GM21526 (cell line): ENCODE measurements at regions not wholly inside any gene's neighbourhood (a gene's known extent, or its start where the extent isn't known, plus 50 kb on each side); places are given as distances from the start of the nearest gene placed in this dataset.
"Not testable (repeated sequence)": the region's sequence is repeated elsewhere in the genome, so short reads cannot be mapped to it uniquely, and the experiment has no call there.

Source experiments
- ATAC-seq: cut with Tn5 transposase; IDR thresholded peaks from one replicate; pipeline ENCODE4 v1.9.1; 2021; ENCODE audit warnings: moderate library complexity; ENCODE audit not compliant: unreplicated experiment, low FRiP score

DNA sequence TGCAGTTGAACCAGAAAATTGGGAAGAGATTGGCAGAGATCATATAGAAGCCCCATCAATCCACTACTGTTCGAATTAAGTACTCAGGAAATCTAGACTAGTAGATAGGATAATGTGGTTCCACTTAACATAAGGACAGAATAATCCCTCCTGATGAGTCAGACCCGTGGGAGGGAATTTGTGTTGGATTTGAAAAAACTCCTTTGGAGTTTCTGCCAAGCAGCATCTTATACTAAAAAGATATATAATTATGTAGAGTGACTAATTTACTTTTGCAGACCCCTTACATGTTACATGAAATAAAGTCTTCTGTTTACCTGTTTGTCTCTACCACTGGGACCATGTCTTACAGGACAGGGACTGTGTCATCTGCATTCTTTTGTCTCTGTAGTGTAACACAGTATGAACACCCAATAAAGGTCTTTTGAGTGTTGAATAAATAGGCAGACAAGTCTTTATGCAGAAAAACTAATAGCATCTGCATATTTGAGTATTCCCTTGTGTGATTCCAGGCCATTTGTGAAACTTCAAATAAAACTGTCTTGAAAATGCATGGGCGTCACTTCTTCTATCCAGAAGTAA lies 122.6 kb upstream of the DNAJC10 start:
- ATAC-seq = no peak

DNA sequence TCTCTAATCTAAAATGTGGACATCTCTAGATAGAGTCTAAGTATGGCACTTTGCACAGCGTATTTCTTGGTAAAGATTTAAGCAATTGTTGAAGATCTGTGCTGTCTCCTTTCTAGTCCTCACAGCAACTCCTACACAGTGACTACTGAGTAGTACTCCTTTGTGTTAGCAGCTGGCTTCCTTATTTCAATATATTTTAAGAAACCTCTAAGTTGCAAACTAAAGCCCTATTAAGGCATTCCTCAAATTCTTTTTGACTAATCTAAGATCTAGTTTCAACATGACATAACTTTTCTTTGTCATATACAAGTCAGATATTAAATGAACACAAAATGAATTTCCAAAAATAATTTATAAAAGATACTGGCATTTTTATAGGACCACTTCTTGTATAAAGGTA lies 121.8 kb upstream of the DNAJC10 start:
- no peak for ATAC-seq

DNA sequence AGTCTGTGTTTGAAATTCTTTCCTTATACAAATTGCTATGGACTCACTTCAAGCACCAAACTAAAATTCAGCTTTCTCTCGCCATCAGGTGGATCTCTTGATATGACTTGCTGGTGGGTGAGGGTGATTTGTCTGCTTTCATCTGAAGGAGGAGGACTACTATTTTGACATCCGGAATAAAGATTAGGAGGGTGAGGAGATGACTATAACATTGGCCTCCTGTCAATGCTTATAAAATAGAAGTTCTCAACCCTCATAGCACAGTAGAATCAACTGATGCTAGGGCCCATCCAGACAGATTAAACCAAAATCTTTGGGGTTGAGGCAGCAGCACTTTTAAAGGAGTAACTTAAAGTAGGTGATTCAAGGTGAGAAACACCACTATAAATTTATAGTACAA lies 120.4 kb upstream of the DNAJC10 start:
- ATAC-seq = no peak

DNA sequence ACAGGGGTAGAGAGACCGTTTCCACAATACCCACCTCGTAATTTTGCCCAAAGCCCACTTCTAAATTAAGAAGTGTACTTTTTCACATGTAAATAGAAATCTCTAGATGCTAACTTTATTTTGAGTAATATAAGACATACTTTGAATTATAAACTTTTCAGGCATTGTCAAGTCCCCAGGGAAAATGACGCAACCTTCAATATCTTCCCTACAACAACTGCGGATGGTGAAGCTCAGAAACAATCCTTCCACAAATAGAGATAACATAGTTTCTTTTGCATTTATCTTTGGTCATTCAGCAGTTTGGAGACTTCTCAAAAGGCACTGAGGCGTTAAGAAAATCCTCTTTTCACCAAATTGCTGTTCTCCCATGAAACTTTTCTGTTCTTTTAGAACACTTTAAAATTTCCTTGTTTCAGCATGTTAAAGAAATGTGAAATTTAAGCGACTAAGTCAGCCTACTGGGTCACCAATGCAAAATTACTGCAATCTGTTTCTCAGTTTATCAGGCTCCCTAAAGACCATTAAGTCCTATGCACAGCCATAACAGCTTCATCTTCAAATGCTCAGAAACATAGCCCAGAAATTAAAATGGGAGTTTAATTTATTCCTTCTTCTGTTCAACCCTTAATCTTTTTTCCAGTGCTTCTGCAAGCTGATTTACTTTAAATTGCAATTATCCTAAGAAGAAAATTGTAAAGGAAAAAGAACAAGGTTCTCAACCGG lies 118.3 kb upstream of the DNAJC10 start:
- ATAC-seq = no peak

DNA sequence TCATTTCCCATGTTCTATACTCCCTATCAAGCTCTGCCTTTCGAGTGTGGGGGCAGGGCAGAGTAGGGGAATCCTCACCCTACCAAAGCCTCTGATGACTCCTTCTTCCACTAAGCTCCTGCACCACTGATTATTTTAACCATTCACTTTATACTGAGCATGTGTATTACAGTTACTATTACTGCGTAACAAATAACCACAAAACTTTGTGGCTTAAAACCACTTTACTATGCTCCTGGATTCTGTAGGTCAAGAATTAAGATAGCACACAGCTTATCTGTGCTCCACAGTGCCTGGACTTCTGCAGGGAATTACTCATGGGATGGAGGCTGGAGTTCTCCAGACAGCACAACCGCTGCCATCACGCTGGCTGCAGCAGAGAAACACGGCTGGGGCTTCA lies 117.4 kb upstream of the DNAJC10 start:
- no peak for ATAC-seq

DNA sequence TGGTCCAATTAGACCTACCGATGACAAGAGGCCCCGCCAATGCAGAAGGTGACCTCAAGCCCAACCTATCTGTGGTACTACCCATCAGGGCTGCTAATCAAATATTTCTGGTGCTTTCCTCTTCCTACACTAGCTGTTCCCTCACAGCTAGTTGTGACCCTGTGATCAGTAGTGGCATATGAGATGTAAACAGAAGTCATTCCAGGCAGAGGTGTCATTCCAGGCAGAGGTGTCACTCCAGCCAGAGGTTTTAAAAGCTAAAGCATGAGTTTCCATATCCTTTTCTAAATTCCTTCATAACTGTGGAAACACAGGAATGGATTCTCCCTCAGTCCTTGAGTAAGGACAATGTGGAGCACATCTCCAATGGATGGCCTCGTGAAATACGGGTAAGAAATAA lies 110.9 kb upstream of the DNAJC10 start:
- no peak for ATAC-seq

DNA sequence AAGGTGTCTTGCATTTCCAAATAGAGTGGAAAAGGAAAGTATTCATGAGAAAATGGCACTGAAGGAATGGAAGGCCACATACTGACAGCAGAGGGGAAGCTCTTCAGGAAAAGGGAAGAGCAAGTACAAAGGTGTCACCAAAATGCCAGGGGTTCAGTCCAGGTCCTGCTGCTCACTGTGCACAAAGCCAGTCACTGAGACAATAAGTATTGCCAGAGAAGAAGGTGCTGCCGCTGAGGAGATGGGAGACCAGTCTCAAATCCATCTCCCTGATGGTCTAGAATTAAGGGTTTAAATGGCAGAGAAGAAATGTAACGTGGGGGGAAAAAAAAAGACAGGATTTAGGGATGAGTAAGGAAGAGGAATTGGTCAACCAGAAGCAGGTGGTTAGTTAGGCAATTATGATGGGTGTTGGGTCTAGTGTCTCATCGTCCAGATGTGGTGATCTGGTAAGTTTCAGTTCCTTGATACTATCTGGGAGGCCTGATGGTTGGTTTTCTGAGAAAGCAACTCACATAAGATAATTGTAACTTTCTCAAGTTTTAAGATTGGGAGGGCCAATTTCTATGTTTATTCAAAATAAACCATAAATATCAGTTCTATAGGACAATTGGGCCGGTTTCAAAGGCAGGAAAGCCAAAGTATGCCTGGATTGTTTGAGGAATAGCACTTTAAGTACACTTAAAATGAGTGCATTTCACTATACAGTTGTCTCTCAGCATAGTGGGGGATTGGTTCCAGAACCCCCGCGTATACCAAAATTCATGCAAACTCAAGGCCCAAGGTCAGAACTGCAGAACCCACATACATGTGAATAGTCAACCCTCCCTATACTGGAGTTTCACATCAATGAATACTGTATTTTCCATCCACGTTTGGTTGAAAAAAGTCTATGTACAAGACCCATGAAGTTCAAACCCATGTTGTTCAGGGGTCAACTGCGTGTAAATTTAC lies 109.1 kb upstream of the DNAJC10 start:
- ATAC-seq = peak; percentile 78

DNA sequence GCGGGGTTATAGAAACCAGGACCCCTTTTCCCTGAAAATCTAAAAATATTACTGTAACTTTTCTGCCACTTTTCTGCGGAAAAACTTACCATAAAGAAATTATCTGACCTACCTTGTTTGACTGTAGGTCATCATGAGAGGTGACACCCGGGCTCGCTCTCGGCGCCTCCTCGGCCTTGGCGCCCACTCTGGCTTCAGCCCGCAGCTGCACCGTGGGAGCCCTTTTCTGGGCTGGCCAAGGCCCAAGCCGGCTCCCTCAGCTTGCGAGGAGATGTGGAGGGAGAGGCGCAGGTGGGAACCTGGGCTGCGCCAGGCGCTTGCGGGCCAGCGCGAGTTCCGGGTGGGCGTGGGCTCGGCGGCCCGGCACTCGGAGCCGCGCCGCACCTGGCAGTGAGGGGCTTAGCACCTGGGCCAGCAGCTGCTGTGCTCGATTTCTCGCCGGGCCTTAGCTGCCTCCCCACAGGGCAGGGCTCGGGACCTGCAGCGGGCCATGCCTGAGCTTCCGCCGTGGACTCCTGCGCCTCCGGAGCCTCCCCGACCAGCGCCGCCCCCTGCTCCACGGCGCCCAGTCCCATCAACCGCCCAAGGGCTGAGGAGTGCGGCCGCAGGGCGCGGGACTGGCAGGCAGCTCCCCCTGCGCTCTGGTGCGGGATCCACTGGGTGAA lies 107.7 kb upstream of the DNAJC10 start:
- ATAC-seq = no peak

DNA sequence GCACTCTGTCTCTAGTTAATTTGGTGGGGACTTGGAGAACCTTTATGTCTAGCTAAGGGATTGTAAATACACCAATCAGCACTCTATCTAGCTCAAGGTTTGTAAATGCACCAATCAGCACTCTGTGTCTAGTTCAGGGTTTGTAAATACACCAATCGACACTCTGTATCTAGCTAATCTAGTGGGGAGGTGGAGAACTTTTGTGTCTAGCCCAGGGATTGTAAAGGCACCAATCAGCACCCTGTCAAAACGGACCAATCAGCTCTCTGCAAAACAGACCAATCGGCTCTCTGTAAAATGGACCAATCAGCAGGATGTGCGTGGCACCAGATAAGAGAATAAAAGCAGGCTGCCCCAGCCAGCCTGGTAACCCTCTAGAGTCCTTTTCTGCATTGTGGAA lies 107.1 kb upstream of the DNAJC10 start:
- ATAC-seq = not testable (repeated sequence)

DNA sequence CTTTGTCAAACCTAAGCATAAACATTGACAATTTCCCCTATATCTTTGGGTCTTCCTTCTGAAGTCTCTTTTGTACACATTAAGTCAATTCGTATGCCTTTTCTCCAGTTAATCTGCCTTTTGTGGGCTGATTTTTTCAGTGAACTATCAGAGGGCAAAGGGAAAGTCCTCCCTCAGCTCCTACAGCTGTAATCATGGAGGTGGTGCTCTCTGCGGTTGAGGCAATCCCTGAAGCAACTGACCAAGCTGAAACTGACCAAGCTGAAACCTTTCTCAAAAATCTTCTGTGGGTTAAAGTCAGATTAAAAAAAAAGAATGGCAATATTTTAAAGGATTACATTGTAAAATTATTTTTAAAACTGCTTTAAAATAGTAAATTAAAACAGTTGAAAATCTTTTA lies 105.8 kb upstream of the DNAJC10 start:
- ATAC-seq = no peak

DNA sequence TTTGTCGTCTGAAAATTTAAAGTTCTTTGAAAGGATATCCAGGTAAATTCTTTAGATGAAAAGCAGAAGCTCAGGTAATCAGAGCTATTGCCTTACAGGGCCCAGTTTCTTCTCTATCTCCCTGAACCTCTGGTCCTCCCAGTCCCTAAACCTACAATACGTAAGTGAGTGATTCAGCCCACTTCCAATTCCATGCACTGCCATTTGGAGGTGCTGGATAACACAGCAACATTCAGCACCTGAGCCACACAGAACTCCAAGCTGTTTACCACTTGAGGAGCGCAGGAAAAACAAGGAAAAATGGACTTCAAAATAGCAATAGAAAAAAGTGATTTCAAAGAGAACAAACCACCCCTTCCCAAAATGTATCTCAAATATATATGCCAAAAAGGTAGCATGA lies 105.0 kb upstream of the DNAJC10 start:
- no peak for ATAC-seq

DNA sequence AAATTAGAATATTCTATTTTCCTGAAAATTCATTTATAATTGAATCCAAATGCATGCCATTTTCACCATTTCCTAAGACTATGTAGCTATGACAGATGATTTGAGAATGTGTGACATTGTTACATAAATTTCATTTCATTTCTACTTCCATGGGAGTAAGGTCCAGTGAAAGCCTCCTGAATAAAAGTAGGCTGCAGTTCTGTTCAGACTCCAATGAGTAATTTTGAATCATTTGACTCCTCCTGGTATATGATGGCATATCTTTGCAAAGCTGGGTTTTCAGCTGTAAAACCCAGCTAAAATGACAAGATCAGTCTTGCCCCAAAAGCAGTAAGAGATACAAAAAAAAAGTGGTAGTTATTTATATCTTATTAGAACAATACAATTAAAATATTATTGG lies 101.0 kb upstream of the DNAJC10 start:
- no peak for ATAC-seq

DNA sequence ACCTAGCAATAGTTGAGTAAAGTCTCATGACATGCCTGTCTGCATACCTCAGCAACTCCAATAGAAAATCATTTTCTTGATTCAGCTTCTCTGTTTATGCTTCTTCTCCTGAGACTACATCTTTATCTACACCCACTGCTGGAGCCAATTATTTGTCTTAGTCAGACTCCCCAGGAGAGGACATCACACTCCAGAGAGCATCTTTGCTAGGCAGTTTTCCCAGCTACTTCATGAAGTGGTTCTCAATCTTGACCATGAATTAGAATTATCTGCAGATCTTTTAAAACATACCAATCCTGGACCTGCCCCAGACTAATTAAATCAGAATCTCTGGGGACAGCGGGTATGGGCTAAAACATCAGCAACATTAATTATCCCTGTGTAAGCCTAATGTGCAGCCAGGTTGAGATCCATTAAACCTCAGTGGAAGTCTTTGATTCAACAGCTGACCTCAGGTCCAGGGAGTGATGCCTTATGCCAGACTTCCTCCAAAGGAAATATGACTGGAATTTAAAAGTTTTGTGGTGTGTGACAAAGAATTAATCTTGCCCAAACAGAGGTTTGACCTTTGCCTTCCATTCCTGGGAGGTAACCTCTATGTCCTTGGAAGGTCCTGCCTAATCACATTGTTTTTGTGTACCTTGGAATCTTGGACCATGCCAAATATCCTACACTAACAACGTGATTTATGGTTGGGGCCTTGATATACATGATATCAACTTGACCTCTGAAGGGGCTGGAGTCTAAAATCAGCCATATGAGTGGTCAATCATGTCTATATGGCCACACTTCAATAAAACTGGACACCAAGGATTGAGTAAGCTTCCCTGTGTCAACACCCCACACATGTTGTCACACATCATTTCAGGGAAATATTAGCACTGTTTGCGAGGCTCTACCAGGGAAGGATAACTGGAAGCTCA lies 99.3 kb upstream of the DNAJC10 start:
- no peak for ATAC-seq

DNA sequence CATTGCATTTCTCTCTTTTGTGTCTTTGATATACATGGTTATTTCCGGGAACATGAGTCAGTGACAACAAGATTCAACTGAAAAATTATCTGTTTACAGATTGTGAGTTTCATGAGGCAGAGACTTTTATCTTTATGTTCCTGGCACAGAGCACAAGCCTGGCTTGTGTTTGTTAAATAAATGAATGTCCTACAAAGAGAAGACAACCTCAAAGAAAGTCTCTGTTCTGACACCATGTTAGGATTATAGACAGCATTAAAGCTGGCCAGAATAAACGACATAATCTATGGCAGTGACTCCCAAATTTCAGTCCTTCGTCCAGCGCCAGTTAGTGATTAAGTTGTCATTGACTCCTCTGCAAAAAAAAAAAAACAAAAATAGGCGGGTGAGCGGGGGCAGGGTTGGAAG lies 97.4 kb upstream of the DNAJC10 start:
- ATAC-seq = no peak

DNA sequence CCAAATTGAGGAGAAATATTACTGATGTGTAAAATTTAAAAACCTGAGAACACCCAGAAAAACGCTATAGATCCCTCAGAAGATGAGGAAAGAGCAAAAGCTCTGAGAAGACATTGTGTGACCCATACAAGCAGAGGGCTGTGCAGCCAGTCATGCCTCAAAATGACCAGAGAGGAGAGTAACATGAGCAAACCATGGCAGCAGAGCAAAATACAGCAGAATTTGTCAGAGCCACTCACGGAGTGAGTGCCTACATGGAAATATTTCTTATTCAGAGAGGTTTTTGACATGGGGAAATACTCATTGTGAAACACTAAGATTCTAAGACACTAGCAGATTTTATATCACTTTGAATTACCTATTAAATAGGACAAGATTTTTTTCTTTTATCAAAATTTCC lies 96.8 kb upstream of the DNAJC10 start:
- ATAC-seq = no peak

DNA sequence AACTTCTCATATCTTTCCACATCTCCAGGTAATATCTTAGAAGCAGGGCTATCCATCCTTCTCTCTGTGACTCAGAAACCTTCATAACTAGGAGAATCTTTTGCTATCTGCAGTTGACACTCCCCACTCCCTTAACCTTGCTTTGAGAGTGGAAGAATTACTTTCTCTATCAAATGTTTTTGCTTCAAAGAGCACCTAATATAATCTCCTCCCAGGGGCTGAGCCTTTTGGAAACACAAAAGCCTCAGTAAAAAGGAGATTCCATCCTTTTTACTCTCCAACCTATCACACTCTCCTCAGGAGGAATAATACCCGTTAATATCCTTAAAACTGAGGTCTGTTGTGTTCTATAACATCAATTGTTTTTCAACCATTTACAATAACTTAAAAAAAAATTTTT lies 94.9 kb upstream of the DNAJC10 start:
- ATAC-seq = no peak

DNA sequence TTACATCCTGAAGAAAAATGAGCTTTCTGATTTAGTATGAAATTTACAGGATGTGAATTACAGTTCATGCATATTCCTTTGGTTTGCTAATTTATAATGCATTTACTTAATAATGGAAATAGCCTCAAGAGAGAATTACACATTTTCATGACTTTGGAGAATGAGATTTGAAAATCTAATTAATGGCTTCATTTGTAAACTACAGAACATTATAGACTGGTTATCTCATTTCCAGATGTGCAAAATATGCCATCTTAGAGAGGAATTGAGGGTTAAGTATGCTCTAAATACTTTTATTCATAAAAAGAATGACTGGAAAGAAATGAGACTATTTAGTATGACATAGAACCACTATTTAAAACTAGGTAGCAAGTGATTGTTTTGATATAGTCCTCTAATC lies 94.2 kb upstream of the DNAJC10 start:
- ATAC-seq = no peak

DNA sequence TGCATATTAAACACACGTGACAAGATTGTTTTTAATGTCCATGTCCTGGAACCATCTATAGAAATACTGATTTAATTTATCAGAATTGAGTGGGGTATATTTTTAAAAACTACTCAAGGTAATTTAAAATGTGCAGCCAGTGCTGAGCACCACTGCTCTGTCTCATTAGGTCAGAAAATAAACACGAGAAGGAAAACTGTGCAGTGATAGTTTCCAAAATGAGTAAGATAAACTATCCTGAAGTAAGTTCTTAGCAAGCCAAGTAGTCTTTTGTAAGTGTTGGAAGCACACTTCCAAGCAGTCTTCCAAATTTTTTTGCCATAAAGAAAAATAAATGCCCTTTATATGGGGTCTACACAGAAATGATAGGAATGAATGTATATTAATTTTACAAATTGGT lies 93.8 kb upstream of the DNAJC10 start:
- ATAC-seq = no peak

DNA sequence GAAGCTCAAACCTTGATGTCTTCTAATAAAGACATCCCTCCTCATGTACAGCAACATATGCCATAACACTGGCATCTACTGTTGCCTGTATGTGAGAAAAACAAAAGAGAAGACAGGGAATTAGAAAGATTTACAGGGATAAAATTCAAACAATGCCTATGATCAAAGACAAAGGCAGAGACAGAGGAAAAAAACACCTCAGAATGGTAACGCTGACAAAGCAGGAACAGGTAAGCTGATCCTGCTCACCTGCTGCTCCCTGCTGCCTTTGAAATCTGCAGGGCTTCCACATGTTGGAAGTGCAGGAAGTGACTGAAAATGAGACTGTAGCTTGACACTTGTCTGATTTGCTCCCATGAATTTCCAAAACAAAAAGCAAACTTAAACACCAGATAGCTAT lies 90.2 kb upstream of the DNAJC10 start:
- no peak for ATAC-seq

DNA sequence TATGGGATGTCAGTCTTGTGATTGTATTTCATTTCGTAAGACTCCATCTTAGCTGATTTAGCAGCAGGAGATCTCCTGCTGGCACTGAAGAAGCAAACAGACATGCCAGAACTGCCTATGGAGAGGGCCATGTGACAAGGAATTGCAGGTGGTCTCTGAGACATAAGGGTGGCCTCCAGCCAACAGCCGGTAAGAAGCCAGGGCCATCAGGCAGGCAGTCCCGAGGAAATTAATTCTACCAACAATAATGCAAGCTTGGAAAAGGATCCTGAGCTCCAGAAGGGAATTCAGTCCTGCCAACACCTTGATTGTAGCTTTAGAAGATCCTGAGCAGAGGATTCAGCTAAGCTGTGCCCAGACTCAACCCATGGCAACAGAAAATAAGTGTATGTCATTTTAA lies 87.1 kb upstream of the DNAJC10 start:
- ATAC-seq = no peak
